ENCODE measurements at regions not wholly inside any gene's neighbourhood (a gene's known extent, or its start where the extent isn't known, plus 50 kb on each side); places are given as distances from the start of the nearest gene placed in this dataset.

- TF ChIP-seq CTCF (IDR thresholded peaks at IDR 0.05) (no peak), POLR2A (IDR thresholded peaks at IDR 0.05) (no peak)
Observed at GRCh38 chr5:10857338-10857733, 96.3 kb upstream of the DAP start.

Data from heart left ventricle (tissue), 13 donors.